GM23338 (cell line): ENCODE measurements at regions not wholly inside any gene's neighbourhood (a gene's known extent, or its start where the extent isn't known, plus 50 kb on each side); places are given as distances from the start of the nearest gene placed in this dataset.

ENCODE experiments used
- ATAC-seq: fragments of 200-7000 bp; cut with Tn5 transposase; 3 replicates; pipeline ENCODE4 v1.9.1; 2020
- DNase-seq: peaks from one replicate; pipeline ENCODE4 v3.0.0-alpha.2; 2015; ENCODE audit warnings: low spot score
- H2AFZ ChIP-seq: fragments of 200-600 bp; sonication (generic); 2 replicates; pipeline ENCODE4 v1.8.0; 2016; ENCODE audit warnings: antibody characterized with exemption, mild to moderate bottlenecking, moderate library complexity
- H3F3A ChIP-seq: fragments of 200-600 bp; sonication (generic); replicated peaks from 2 replicates; pipeline ENCODE4 v1.8.0; 2017; ENCODE audit warnings: antibody characterized with exemption, mixed run types, low read depth
- H3K27ac ChIP-seq: fragments of 200-600 bp; sonication (generic); 2 replicates; pipeline ENCODE4 v1.6.1; 2016; ENCODE audit warnings: low read depth
- H3K27me3 ChIP-seq: fragments of 200-600 bp; sonication (generic); 2 replicates; pipeline ENCODE4 v1.8.0; 2016; ENCODE audit warnings: mild to moderate bottlenecking, mixed run types, moderate library complexity; ENCODE audit not compliant: insufficient read depth
- H3K36me3 ChIP-seq: fragments of 200-600 bp; sonication (generic); 2 replicates; pipeline ENCODE4 v1.8.0; 2016; ENCODE audit warnings: mild to moderate bottlenecking; ENCODE audit not compliant: insufficient read depth
- H3K4me1 ChIP-seq: fragments of 200-600 bp; sonication (generic); 2 replicates; pipeline ENCODE4 v1.8.0; 2016; ENCODE audit warnings: mild to moderate bottlenecking, moderate library complexity; ENCODE audit not compliant: insufficient read depth
- H3K4me2 ChIP-seq: fragments of 200-600 bp; sonication (generic); 2 replicates; pipeline ENCODE4 v1.7.1; 2017; ENCODE audit warnings: mixed run types
- H3K4me3 ChIP-seq: fragments of 200-600 bp; sonication (generic); 2 replicates; pipeline ENCODE4 v1.6.1; 2016; ENCODE audit warnings: mixed run types
- H3K79me2 ChIP-seq: fragments of 200-600 bp; sonication (generic); replicated peaks from 2 replicates; pipeline ENCODE4 v1.8.0; 2017; ENCODE audit warnings: mild to moderate bottlenecking; ENCODE audit not compliant: insufficient read depth
- H3K9me2 ChIP-seq: fragments of 200-600 bp; sonication (generic); 2 replicates; pipeline ENCODE4 v1.8.0; 2017; ENCODE audit not compliant: insufficient read depth
- H4K20me1 ChIP-seq: fragments of 200-600 bp; sonication (generic); replicated peaks from 2 replicates; pipeline ENCODE4 v1.8.0; 2017; ENCODE audit warnings: mild to moderate bottlenecking; ENCODE audit not compliant: insufficient read depth
- H3K27ac Mint-ChIP-seq: 2 replicates; pipeline ENCODE4 v1.8.0; 2020; ENCODE audit warnings: inconsistent platforms, mild to moderate bottlenecking, moderate library complexity, mixed read lengths
- H3K27me3 Mint-ChIP-seq: 3 replicates; pipeline ENCODE4 v1.8.0; 2022; ENCODE audit warnings: low read depth, mild to moderate bottlenecking, moderate library complexity, mixed read lengths, inconsistent platforms; ENCODE audit not compliant: insufficient read depth, poor library complexity
- H3K36me3 Mint-ChIP-seq: 3 replicates; pipeline ENCODE4 v1.8.0; 2021; ENCODE audit warnings: low read depth, mild to moderate bottlenecking, inconsistent platforms, moderate library complexity, mixed read lengths
- H3K4me1 Mint-ChIP-seq: 3 replicates; pipeline ENCODE4 v1.8.0; 2020; ENCODE audit warnings: mild to moderate bottlenecking, inconsistent platforms, mixed read lengths
- H3K4me3 Mint-ChIP-seq: 3 replicates; pipeline ENCODE4 v1.8.0; 2021; ENCODE audit warnings: moderate library complexity, mild to moderate bottlenecking, inconsistent platforms, mixed read lengths
- H3K9me3 Mint-ChIP-seq: 3 replicates; pipeline ENCODE4 v1.8.0; 2020; ENCODE audit warnings: moderate library complexity, mild to moderate bottlenecking, inconsistent platforms, mixed read lengths
- EZH2 ChIP-seq: fragments of 200-600 bp; sonication (generic); IDR thresholded peaks from one replicate; pipeline ENCODE4 v1.8.0; 2017; ENCODE audit warnings: antibody characterized with exemption, mild to moderate bottlenecking, low read depth; ENCODE audit not compliant: unreplicated experiment
- EZH2phosphoT487 ChIP-seq: fragments of 200-600 bp; sonication (generic); IDR thresholded peaks from one replicate; pipeline ENCODE4 v1.8.1; 2018; ENCODE audit warnings: antibody characterized with exemption; ENCODE audit not compliant: unreplicated experiment
- JUNB ChIP-seq: IDR thresholded peaks from one replicate; pipeline ENCODE4 v1.6.1; 2016; ENCODE audit warnings: antibody characterized with exemption; ENCODE audit not compliant: unreplicated experiment
- POLR2AphosphoS5 ChIP-seq: IDR thresholded peaks from 2 replicates; pipeline ENCODE4 v1.6.1; 2016; ENCODE audit warnings: antibody characterized with exemption, low read depth
- STAT1 ChIP-seq: IDR thresholded peaks from one replicate; pipeline ENCODE4 v1.6.1; 2016; ENCODE audit warnings: antibody characterized with exemption; ENCODE audit not compliant: unreplicated experiment
- ZNF331 ChIP-seq: fragments of 250-450 bp; sonication (Bioruptor Pico); IDR thresholded peaks from 2 replicates; pipeline ENCODE4 v1.5.0; 2020; ENCODE audit warnings: low read depth, mild to moderate bottlenecking, moderate library complexity
- TF ChIP-seq, protein P1 (sequence below): fragments of 250-450 bp; sonication (Bioruptor Pico); IDR thresholded peaks from 2 replicates; pipeline ENCODE4 v1.5.0; 2020; ENCODE audit warnings: mild to moderate bottlenecking, moderate library complexity
- TF ChIP-seq, protein P2 (sequence below), 2 experiments: fragments of 200-600 bp in 1 of 2; sonication (generic) in 1 of 2; conservative IDR thresholded peaks; 2 replicates each; pipeline versions ENCODE4 v1.5.1 to v1.6.1; 2016 to 2017; ENCODE audit warnings: antibody characterized with exemption in 2 of 2, low read depth in 2 of 2, mild to moderate bottlenecking in 2 of 2, moderate library complexity in 1 of 2
- TF ChIP-seq, protein P3 (sequence below): IDR thresholded peaks from one replicate; pipeline ENCODE4 v1.6.1; 2018; ENCODE audit warnings: antibody characterized with exemption; ENCODE audit not compliant: unreplicated experiment

DNA sequence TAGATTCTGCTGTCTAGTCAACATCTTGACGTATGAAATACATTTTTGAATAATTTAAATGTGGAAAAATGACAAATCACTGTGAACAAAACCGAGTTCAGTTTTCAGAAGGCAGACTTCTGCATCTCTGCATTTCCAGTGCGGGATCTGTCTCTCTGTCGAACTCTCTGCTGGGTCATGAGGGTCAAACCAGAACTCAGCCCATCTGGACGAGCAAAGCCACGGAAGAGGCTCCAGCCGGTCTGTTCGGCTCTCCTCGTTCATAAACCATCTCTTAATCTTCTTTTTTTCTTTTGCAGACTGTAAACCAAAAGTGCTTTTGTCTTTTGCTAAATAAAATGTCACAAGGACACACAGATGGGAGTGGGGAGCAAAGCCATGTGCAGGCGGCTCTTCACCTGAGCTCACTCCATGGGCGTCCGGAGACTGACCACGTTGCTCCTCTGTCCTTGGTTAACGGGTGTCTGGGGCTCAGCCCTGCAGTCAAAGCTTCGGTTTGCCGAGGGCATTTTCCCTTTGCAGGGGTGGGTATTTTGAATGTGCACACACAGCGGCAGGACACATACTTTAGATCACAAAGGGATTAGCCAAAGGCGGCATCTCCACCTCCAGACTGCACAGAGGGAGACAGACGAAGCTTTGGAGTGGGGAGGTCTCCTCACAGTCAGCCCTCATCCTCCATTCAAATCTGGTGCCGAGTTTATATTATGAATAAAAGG lies 737.9 kb upstream of the SALL3 start (continued):
- TF ChIP-seq, protein P1, sequence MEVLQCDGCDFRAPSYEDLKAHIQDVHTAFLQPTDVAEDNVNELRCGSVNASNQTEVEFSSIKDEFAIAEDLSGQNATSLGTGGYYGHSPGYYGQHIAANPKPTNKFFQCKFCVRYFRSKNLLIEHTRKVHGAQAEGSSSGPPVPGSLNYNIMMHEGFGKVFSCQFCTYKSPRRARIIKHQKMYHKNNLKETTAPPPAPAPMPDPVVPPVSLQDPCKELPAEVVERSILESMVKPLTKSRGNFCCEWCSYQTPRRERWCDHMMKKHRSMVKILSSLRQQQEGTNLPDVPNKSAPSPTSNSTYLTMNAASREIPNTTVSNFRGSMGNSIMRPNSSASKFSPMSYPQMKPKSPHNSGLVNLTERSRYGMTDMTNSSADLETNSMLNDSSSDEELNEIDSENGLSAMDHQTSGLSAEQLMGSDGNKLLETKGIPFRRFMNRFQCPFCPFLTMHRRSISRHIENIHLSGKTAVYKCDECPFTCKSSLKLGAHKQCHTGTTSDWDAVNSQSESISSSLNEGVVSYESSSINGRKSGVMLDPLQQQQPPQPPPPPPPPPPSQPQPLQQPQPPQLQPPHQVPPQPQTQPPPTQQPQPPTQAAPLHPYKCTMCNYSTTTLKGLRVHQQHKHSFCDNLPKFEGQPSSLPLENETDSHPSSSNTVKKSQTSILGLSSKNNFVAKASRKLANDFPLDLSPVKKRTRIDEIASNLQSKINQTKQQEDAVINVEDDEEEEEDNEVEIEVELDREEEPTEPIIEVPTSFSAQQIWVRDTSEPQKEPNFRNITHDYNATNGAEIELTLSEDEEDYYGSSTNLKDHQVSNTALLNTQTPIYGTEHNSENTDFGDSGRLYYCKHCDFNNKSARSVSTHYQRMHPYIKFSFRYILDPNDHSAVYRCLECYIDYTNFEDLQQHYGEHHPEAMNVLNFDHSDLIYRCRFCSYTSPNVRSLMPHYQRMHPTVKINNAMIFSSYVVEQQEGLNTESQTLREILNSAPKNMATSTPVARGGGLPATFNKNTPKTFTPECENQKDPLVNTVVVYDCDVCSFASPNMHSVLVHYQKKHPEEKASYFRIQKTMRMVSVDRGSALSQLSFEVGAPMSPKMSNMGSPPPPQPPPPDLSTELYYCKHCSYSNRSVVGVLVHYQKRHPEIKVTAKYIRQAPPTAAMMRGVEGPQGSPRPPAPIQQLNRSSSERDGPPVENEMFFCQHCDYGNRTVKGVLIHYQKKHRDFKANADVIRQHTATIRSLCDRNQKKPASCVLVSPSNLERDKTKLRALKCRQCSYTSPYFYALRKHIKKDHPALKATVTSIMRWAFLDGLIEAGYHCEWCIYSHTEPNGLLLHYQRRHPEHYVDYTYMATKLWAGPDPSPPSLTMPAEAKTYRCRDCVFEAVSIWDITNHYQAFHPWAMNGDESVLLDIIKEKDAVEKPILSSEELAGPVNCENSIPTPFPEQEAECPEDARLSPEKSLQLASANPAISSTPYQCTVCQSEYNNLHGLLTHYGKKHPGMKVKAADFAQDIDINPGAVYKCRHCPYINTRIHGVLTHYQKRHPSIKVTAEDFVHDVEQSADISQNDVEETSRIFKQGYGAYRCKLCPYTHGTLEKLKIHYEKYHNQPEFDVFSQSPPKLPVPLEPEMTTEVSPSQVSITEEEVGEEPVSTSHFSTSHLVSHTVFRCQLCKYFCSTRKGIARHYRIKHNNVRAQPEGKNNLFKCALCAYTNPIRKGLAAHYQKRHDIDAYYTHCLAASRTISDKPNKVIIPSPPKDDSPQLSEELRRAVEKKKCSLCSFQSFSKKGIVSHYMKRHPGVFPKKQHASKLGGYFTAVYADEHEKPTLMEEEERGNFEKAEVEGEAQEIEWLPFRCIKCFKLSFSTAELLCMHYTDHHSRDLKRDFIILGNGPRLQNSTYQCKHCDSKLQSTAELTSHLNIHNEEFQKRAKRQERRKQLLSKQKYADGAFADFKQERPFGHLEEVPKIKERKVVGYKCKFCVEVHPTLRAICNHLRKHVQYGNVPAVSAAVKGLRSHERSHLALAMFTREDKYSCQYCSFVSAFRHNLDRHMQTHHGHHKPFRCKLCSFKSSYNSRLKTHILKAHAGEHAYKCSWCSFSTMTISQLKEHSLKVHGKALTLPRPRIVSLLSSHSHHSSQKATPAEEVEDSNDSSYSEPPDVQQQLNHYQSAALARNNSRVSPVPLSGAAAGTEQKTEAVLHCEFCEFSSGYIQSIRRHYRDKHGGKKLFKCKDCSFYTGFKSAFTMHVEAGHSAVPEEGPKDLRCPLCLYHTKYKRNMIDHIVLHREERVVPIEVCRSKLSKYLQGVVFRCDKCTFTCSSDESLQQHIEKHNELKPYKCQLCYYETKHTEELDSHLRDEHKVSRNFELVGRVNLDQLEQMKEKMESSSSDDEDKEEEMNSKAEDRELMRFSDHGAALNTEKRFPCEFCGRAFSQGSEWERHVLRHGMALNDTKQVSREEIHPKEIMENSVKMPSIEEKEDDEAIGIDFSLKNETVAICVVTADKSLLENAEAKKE, result no peak

DNA sequence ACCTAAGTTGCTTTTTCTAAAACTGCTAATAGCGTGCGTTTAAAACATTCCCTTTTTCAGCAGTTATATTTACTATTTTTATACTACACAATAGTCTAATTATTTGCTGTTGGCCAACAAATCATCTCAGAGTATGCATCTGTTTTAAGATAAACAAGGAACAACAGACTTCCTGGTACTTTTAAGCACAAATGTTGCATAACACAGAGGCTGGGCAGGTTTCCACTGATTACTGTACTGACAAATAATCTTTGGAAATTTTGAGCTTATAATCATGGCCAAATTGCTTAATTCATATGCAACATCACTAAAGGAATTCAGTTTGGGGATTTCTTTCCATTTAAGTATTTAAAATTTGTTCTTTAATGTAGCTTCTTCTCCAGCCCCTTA lies 737.4 kb upstream of the SALL3 start:
- DNase-seq (no peak), ATAC-seq (no peak)
- Histone ChIP-seq H3K4me2 (no peak overlapping the region), H3K27ac (no peak overlapping the region), H3K27me3 (no peaks in the 10 kb centered on the region), H3K9me2 (no peaks in the 10 kb centered on the region), H3K4me1 (no peaks in the 10 kb centered on the region), H3F3A (no peaks in the 10 kb centered on the region), H2AFZ (no peak overlapping the region), H4K20me1 (no peaks in the 10 kb centered on the region), H3K79me2 (no peaks in the 10 kb centered on the region), H3K4me3 (no peak overlapping the region), H3K36me3 (no peaks in the 10 kb centered on the region)
- Mint-ChIP-seq H3K4me1 (no peaks in the 10 kb centered on the region; the same call in 2 of the 3 replicates), H3K27ac (no peak overlapping the region), H3K36me3 (peaks cover 69% of the 10 kb centered on the region), H3K9me3 (peaks cover 98% of the 10 kb centered on the region), H3K27me3 (peaks cover 21% of the 10 kb centered on the region), H3K4me3 (no peak overlapping the region)
- TF ChIP-seq POLR2AphosphoS5 (no peak), EZH2phosphoT487 (no peak), EZH2 (no peak), JUNB (no peak), STAT1 (no peak), ZNF331 (CRISPR knock-in tag) (no peak)
- TF ChIP-seq, protein P2, sequence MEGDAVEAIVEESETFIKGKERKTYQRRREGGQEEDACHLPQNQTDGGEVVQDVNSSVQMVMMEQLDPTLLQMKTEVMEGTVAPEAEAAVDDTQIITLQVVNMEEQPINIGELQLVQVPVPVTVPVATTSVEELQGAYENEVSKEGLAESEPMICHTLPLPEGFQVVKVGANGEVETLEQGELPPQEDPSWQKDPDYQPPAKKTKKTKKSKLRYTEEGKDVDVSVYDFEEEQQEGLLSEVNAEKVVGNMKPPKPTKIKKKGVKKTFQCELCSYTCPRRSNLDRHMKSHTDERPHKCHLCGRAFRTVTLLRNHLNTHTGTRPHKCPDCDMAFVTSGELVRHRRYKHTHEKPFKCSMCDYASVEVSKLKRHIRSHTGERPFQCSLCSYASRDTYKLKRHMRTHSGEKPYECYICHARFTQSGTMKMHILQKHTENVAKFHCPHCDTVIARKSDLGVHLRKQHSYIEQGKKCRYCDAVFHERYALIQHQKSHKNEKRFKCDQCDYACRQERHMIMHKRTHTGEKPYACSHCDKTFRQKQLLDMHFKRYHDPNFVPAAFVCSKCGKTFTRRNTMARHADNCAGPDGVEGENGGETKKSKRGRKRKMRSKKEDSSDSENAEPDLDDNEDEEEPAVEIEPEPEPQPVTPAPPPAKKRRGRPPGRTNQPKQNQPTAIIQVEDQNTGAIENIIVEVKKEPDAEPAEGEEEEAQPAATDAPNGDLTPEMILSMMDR (conservative IDR thresholded peaks at IDR 0.05; ENCODE audit: low read depth in 2 of 2), result no peak
- TF ChIP-seq, protein P3, sequence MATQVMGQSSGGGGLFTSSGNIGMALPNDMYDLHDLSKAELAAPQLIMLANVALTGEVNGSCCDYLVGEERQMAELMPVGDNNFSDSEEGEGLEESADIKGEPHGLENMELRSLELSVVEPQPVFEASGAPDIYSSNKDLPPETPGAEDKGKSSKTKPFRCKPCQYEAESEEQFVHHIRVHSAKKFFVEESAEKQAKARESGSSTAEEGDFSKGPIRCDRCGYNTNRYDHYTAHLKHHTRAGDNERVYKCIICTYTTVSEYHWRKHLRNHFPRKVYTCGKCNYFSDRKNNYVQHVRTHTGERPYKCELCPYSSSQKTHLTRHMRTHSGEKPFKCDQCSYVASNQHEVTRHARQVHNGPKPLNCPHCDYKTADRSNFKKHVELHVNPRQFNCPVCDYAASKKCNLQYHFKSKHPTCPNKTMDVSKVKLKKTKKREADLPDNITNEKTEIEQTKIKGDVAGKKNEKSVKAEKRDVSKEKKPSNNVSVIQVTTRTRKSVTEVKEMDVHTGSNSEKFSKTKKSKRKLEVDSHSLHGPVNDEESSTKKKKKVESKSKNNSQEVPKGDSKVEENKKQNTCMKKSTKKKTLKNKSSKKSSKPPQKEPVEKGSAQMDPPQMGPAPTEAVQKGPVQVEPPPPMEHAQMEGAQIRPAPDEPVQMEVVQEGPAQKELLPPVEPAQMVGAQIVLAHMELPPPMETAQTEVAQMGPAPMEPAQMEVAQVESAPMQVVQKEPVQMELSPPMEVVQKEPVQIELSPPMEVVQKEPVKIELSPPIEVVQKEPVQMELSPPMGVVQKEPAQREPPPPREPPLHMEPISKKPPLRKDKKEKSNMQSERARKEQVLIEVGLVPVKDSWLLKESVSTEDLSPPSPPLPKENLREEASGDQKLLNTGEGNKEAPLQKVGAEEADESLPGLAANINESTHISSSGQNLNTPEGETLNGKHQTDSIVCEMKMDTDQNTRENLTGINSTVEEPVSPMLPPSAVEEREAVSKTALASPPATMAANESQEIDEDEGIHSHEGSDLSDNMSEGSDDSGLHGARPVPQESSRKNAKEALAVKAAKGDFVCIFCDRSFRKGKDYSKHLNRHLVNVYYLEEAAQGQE, result no peak
